WTC11 (cell line): ENCODE measurements at regions not wholly inside any gene's neighbourhood (a gene's known extent, or its start where the extent isn't known, plus 50 kb on each side); places are given as distances from the start of the nearest gene placed in this dataset.

Source experiments
- ATF3 ChIP-seq: sonication (generic); formaldehyde crosslinking; conservative IDR thresholded peaks from 2 replicates; pipeline ENCODE4 v1.8.1; 2022; ENCODE audit warnings: mild to moderate bottlenecking, missing genetic modification reagents
- CREB1 ChIP-seq: sonication (generic); formaldehyde crosslinking; IDR thresholded peaks from 2 replicates; pipeline ENCODE4 v1.8.0; 2023; ENCODE audit warnings: mild to moderate bottlenecking, missing genetic modification reagents
- CTCF ChIP-seq: fragments of 200-600 bp; IDR thresholded peaks from 2 replicates; pipeline ENCODE4 v1.8.0; 2022; ENCODE audit warnings: antibody characterized with exemption
- E2F1 ChIP-seq: sonication (generic); formaldehyde crosslinking; IDR thresholded peaks from 2 replicates; pipeline ENCODE4 v1.8.0; 2022; ENCODE audit warnings: mild to moderate bottlenecking, missing genetic modification reagents
- ESRRA ChIP-seq: sonication (generic); formaldehyde crosslinking; IDR thresholded peaks from 2 replicates; pipeline ENCODE4 v1.8.1; 2022; ENCODE audit warnings: mild to moderate bottlenecking, missing genetic modification reagents, borderline replicate concordance
- FOXK1 ChIP-seq: sonication (generic); formaldehyde crosslinking; IDR thresholded peaks from 2 replicates; pipeline ENCODE4 v1.8.0; 2022; ENCODE audit warnings: mild to moderate bottlenecking, moderate library complexity, missing genetic modification reagents
- FOXP1 ChIP-seq: sonication (generic); formaldehyde crosslinking; IDR thresholded peaks from 2 replicates; pipeline ENCODE4 v1.8.0; 2022; ENCODE audit warnings: missing genetic modification reagents, mild to moderate bottlenecking, moderate library complexity, borderline replicate concordance
- GABPB1 ChIP-seq: sonication (generic); formaldehyde crosslinking; IDR thresholded peaks from 2 replicates; pipeline ENCODE4 v1.8.1; 2023; ENCODE audit warnings: mild to moderate bottlenecking, missing genetic modification reagents
- HMGA2 ChIP-seq: fragments of 250-450 bp; sonication (Bioruptor Pico); IDR thresholded peaks from 2 replicates; pipeline ENCODE4 v1.4.0; 2021; ENCODE audit warnings: mild to moderate bottlenecking, moderate library complexity
- NFE2L1 ChIP-seq: sonication (generic); formaldehyde crosslinking; IDR thresholded peaks from 2 replicates; pipeline ENCODE4 v1.8.1; 2023; ENCODE audit warnings: missing genetic modification reagents
- NFYB ChIP-seq: sonication (generic); formaldehyde crosslinking; conservative IDR thresholded peaks from 2 replicates; pipeline ENCODE4 v1.8.0; 2022; ENCODE audit warnings: low read depth, missing genetic modification reagents
- SP1 ChIP-seq: sonication (generic); formaldehyde crosslinking; conservative IDR thresholded peaks from 2 replicates; pipeline ENCODE4 v1.8.1; 2022; ENCODE audit warnings: missing genetic modification reagents
- TF ChIP-seq, protein P1 (sequence below): sonication (generic); formaldehyde crosslinking; IDR thresholded peaks from 2 replicates; pipeline ENCODE4 v1.8.1; 2023; ENCODE audit warnings: mild to moderate bottlenecking, missing genetic modification reagents, moderate library complexity
- TF ChIP-seq, protein P2 (sequence below): sonication (generic); formaldehyde crosslinking; IDR thresholded peaks from 2 replicates; pipeline ENCODE4 v1.8.1; 2022; ENCODE audit warnings: mild to moderate bottlenecking, missing genetic modification reagents, moderate library complexity, borderline replicate concordance

GRCh38 chr6:41434803-41435481 is 99.5 kb downstream of the NCR2 start:
- no peak for TF ChIP-seq NFE2L1 (CRISPR knock-in tag)
- TF ChIP-seq CTCF = no peak
- TF ChIP-seq, protein P1, sequence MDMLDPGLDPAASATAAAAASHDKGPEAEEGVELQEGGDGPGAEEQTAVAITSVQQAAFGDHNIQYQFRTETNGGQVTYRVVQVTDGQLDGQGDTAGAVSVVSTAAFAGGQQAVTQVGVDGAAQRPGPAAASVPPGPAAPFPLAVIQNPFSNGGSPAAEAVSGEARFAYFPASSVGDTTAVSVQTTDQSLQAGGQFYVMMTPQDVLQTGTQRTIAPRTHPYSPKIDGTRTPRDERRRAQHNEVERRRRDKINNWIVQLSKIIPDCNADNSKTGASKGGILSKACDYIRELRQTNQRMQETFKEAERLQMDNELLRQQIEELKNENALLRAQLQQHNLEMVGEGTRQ (CRISPR knock-in tag) = no peak
- no peak for TF ChIP-seq ESRRA (CRISPR knock-in tag)
- TF ChIP-seq HMGA2 = no peak
- no peak for TF ChIP-seq NFYB (CRISPR knock-in tag)
- no peak for TF ChIP-seq SP1
- TF ChIP-seq CREB1 = no peak
- no peak for TF ChIP-seq E2F1 (CRISPR knock-in tag)
- TF ChIP-seq GABPB1 (CRISPR knock-in tag) = no peak
- no peak for TF ChIP-seq ATF3
- TF ChIP-seq, protein P2, sequence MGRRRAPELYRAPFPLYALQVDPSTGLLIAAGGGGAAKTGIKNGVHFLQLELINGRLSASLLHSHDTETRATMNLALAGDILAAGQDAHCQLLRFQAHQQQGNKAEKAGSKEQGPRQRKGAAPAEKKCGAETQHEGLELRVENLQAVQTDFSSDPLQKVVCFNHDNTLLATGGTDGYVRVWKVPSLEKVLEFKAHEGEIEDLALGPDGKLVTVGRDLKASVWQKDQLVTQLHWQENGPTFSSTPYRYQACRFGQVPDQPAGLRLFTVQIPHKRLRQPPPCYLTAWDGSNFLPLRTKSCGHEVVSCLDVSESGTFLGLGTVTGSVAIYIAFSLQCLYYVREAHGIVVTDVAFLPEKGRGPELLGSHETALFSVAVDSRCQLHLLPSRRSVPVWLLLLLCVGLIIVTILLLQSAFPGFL (CRISPR knock-in tag) = no peak
- no peak for TF ChIP-seq FOXK1
- no peak for TF ChIP-seq FOXP1 (CRISPR knock-in tag)
